Psoas muscle (tissue), 7 donors: ENCODE measurements at regions not wholly inside any gene's neighbourhood (a gene's known extent, or its start where the extent isn't known, plus 50 kb on each side); places are given as distances from the start of the nearest gene placed in this dataset.

Experiments used
- ATAC-seq, 4 donors: fragments of 200-7000 bp; cut with Tn5 transposase; one replicate each; pipeline ENCODE4 v1.9.1; 2020; ENCODE audit warnings: moderate library complexity in 3 of 4, mild to moderate bottlenecking in 2 of 4
- DNase-seq, 2 donors: peaks; one replicate each; pipeline ENCODE4 v3.0.0-alpha.2; 2020
- H3K27ac ChIP-seq: fragments of 200-600 bp; one replicate; pipeline ENCODE4 v1.8.0; 2022
- H3K27me3 ChIP-seq, 3 donors: fragments of 200-600 bp in 1 of 3; one replicate each; pipeline versions ENCODE4 v1.6.1 to v1.8.0; 2013 to 2022; ENCODE audit warnings: low read length in 2 of 3, mild to moderate bottlenecking in 2 of 3, moderate library complexity in 1 of 3; ENCODE audit not compliant: insufficient read depth in 3 of 3
- H3K36me3 ChIP-seq, 2 donors: fragments of 200-600 bp in 1 of 2; one replicate each; pipeline versions ENCODE4 v1.6.1 to v1.8.0; 2013 to 2022; ENCODE audit warnings: low read depth in 1 of 2, mild to moderate bottlenecking in 1 of 2, moderate library complexity in 1 of 2; ENCODE audit not compliant: insufficient read depth in 1 of 2
- H3K4me1 ChIP-seq: fragments of 200-600 bp; one replicate; pipeline ENCODE4 v1.8.0; 2022
- H3K4me3 ChIP-seq: fragments of 200-600 bp; one replicate; pipeline ENCODE4 v1.8.0; 2022; ENCODE audit warnings: mild to moderate bottlenecking
- H3K9me3 ChIP-seq: fragments of 200-600 bp; one replicate; pipeline ENCODE4 v1.8.0; 2022
- CTCF ChIP-seq: fragments of 200-600 bp; IDR thresholded peaks from one replicate; pipeline ENCODE4 v1.8.0; 2022; ENCODE audit warnings: antibody characterized with exemption
- WGBS, 3 donors: extraction: QIAGEN DNeasy Blood & Tissue Kit; methylation state at CpG; one replicate each; pipeline versions ENCODE4 v1.1.6 to v1.1.7; 2013; 5-methylcytosine and 5-hydroxymethylcytosine counted together
- intact Hi-C, 2 donors: fragments of 100-400 bp; cut with DNase I; formaldehyde crosslinking; loops; one replicate each; pipeline versions ENCODE4 v1.11.0 to v1.14.2; 2022
- donor health status: healthy with polysubstance abuse.
- donor health status: DM: no; HTN: no; CAD: no; lungs with moderate emphysema.
- donor health status: Bipolar disorder and iron deficiency.
- donor health status: healthy.
- donor health status: DM: yes; HTN: yes; CAD: no.
- donor health status: DM: no; HTN: no; CAD: no.
- donor health status: DM: yes; HTN: yes; CAD: no.

DNA sequence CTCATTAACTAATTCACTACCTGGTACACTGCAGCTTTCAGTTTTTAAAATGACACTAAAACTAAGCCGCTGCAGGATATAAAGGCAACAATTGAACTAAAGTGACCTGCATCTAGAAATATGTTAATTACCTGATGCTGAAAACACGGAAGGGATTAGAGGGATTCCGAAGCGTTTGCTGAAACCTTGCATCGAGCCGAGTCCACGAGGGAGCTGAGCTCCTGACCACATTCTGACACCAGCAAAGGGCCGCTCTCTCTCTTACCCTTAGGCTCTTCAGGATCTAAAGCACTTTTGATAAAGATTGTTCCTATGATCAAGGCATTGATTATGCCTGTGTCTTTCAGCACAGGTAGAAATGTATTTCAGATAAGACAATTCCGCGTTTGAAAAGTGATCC, 59.5 kb upstream of the CDKN3 start:
- H3K36me3 ChIP-seq, result no peaks in the 10 kb centered on the region
- no peak overlapping the region for H3K27ac ChIP-seq
- DNase-seq, result no peak
- H3K4me1 ChIP-seq, result no peaks in the 10 kb centered on the region
- 71 to 75% (median 74%) methylated on average over 10 of the region's 10 CpGs for WGBS, 3 donors
- H3K27me3 ChIP-seq, result peaks cover 0 to 3% (median 0%) of the 10 kb centered on the region in 3 donors
- TF ChIP-seq CTCF, result no peak
- no peak overlapping the region for H3K4me3 ChIP-seq
- no peaks in the 10 kb centered on the region for H3K9me3 ChIP-seq
- intact Hi-C loops, result no loop called here
- no peak for ATAC-seq

GRCh38 chr14:54338696-54339317, 58.0 kb upstream of the CDKN3 start:
- no peak for TF ChIP-seq CTCF
- Histone ChIP-seq H3K9me3 (no peaks in the 10 kb centered on the region), H3K27me3 (peaks cover 0 to 3% (median 0%) of the 10 kb centered on the region in 3 donors), H3K4me3 (no peak overlapping the region), H3K27ac (no peak overlapping the region), H3K4me1 (no peaks in the 10 kb centered on the region), H3K36me3 (no peaks in the 10 kb centered on the region)
- ATAC-seq (no peak), DNase-seq (no peak)
- intact Hi-C loops, result no loop called here
- 55 to 68% (median 62%) methylated on average over 6 of the region's 6 CpGs for WGBS, 3 donors

DNA sequence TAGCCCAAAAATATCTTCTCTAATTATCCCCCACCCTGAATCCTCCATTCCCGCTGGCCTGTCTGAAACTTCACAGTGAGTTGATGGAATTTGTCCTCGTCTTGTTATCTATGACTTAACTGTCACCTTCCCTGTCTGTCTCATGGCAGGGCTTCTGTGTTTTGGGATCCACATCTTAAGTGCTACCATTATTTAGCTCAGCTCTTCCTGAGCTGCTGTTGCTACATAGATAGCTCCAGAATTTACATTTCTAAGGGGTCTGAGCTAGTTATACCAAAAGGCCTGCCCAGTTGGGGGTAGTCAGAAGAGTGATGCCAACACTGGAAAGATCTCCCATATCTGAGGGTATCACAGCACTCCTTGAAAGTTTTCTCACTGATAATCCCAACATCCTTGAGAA, 57.0 kb upstream of the CDKN3 start:
- Histone ChIP-seq H3K36me3 (no peaks in the 10 kb centered on the region), H3K27me3 (peaks cover 0 to 3% (median 0%) of the 10 kb centered on the region in 3 donors), H3K4me1 (no peaks in the 10 kb centered on the region), H3K4me3 (no peak overlapping the region), H3K27ac (no peak overlapping the region), H3K9me3 (no peaks in the 10 kb centered on the region)
- no peak for TF ChIP-seq CTCF
- ATAC-seq (no peak), DNase-seq (no peak)
- intact Hi-C loops, result loop anchor here in 1 of 2 donors (10.0 kb wide), 1 partner anchor 1045 kb away; no protein-coding TSS in a partner anchor
- WGBS, 3 donors, result 83 to 86% (median 86%) methylated on average over 2 of the region's 2 CpGs

DNA sequence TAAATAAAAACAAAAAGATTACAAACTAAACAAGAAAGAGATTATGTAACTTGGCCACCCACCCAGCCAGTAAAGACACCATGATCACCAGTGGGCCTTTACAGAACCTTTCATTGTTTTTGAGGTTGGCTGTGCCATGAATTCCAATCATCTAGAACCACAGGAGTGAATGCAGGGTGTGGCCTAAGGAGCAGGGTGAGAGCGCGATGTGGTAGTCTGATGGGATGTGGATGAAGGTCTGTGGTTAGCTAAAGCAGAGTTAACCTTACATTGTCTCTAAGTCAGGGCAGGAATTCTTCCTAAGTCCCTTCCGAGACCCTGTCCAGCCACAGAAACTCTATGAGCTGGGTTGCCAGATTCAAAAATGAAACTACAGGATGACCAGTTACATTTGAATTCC, 54.0 kb upstream of the CDKN3 start:
- no peak overlapping the region for H3K4me3 ChIP-seq
- no peak for ATAC-seq
- intact Hi-C loops, result loop anchor here in 1 of 2 donors (10.0 kb wide), 1 partner anchor 1048 kb away; no protein-coding TSS in a partner anchor

More for the DNA sequence above, 54.0 kb upstream of the CDKN3 start:
- Histone ChIP-seq H3K36me3 (no peaks in the 10 kb centered on the region), H3K4me1 (no peaks in the 10 kb centered on the region), H3K27ac (no peak overlapping the region), H3K27me3 (peaks cover 0 to 3% (median 0%) of the 10 kb centered on the region in 3 donors), H3K9me3 (no peaks in the 10 kb centered on the region)
- DNase-seq, result no peak
- TF ChIP-seq CTCF, result no peak
- 79 to 100% (median 91%) methylated on average over 3 of the region's 3 CpGs for WGBS, 3 donors
